Endothelial cell of umbilical vein (primary cell): ENCODE measurements at regions not wholly inside any gene's neighbourhood (a gene's known extent, or its start where the extent isn't known, plus 50 kb on each side); places are given as distances from the start of the nearest gene placed in this dataset.

ENCODE experiments used
- BruUV-seq: library from RNA; stranded (reverse); fragments of 400-500 nt; replicated peaks from 2 replicates; lab custom pipeline; 2021; lab: Mats Ljungman, UMichigan
- CTCF ChIA-PET: fragments of 300-600, 350-600 bp; sonication (Branson Sonifier 250); formaldehyde crosslinking; loops from one replicate; lab custom pipeline; 2021; ENCODE audit warnings: antibody characterized with exemption, inconsistent platforms; lab: Charles Lee
- POLR2A ChIA-PET: fragments of 300-600, 350-600 bp; sonication (Branson Sonifier 250); formaldehyde crosslinking; loops from one replicate; lab custom pipeline; 2021; ENCODE audit warnings: antibody characterized with exemption, inconsistent platforms; lab: Charles Lee
- DNase-seq: peaks from one replicate; pipeline ENCODE4 v3.0.0-alpha.2; 2011; ENCODE audit warnings: low read depth, low spot score
- FAIRE-seq: peaks from 2 replicates; lab custom pipeline; 2011; peaks lifted over from hg19 to GRCh38; lab: Jason Lieb, UNC
- H2AFZ ChIP-seq: 2 replicates; pipeline ENCODE4 v1.6.0; 2012; ENCODE audit warnings: low read depth, low read length, control low read depth, inconsistent platforms
- H3K27ac ChIP-seq: 2 replicates; pipeline ENCODE4 v1.5.1; 2011; ENCODE audit warnings: low read depth, mild to moderate bottlenecking, control low read depth, low read length, moderate library complexity; ENCODE audit not compliant: insufficient read depth
- H3K27me3 ChIP-seq, 2 experiments: 2 replicates each; pipeline versions ENCODE4 v1.6.0 to v1.6.1; 2011; ENCODE audit warnings: low read length in 2 of 2, mixed read lengths in 1 of 2; ENCODE audit not compliant: control insufficient read depth in 2 of 2, insufficient read depth in 2 of 2
- H3K36me3 ChIP-seq, 2 experiments: 2 replicates in 1 of 2; 3 replicates in 1 of 2; pipeline ENCODE4 v1.5.1; 2011; ENCODE audit warnings: low read length in 2 of 2, mild to moderate bottlenecking in 1 of 2, moderate library complexity in 1 of 2; ENCODE audit not compliant: control insufficient read depth in 2 of 2, insufficient read depth in 2 of 2; ENCODE audit errors: extremely low read depth in 1 of 2
- H3K4me1 ChIP-seq: 3 replicates; pipeline ENCODE4 v1.5.1; 2011; ENCODE audit warnings: mild to moderate bottlenecking, low read length; ENCODE audit not compliant: control insufficient read depth, insufficient read depth; ENCODE audit errors: extremely low read depth
- H3K4me2 ChIP-seq: 2 replicates; pipeline ENCODE4 v1.6.1; 2011; ENCODE audit warnings: low read length, control low read depth, mixed read lengths; ENCODE audit not compliant: insufficient read depth
- H3K4me3 ChIP-seq, 3 experiments: fragments of 200-600 bp in 1 of 3; sonication (generic), shearing (Covaris generic) in 1 of 3; replicated peaks in 1 of 3; 2 replicates each; pipeline ENCODE4 v1.5.1; 2011 to 2016; ENCODE audit warnings: control low read depth in 3 of 3, low read length in 3 of 3, mild to moderate bottlenecking in 2 of 3, inconsistent platforms in 1 of 3, low read depth in 1 of 3, moderate library complexity in 1 of 3; ENCODE audit not compliant: insufficient read depth in 1 of 3
- H3K79me2 ChIP-seq: 2 replicates; pipeline ENCODE4 v1.6.0; 2012; ENCODE audit warnings: low read length, inconsistent platforms; ENCODE audit not compliant: control insufficient read depth, insufficient read depth
- H3K9ac ChIP-seq: replicated peaks from 2 replicates; pipeline ENCODE3; 2011; ENCODE audit warnings: low read length, control low read depth; ENCODE audit not compliant: insufficient read depth; ENCODE audit errors: extremely low read depth
- H3K9me1 ChIP-seq: replicated peaks from 3 replicates; pipeline ENCODE4 v1.6.0; 2011; ENCODE audit warnings: mild to moderate bottlenecking, low read length; ENCODE audit not compliant: control insufficient read depth, insufficient read depth; ENCODE audit errors: extremely low read depth
- H3K9me3 ChIP-seq: replicated peaks from 2 replicates; pipeline ENCODE4 v1.5.1; 2012; ENCODE audit warnings: low read length, inconsistent platforms; ENCODE audit not compliant: control insufficient read depth, insufficient read depth
- H4K20me1 ChIP-seq: replicated peaks from 2 replicates; pipeline ENCODE3; 2011; ENCODE audit warnings: mild to moderate bottlenecking, low read length; ENCODE audit not compliant: control insufficient read depth, insufficient read depth; ENCODE audit errors: extremely low read depth
- CTCF ChIP-seq, 2 donors: IDR thresholded peaks; 1 replicate in 1 of 2; 2 replicates in 1 of 2; pipeline ENCODE4 v1.5.1; 2011; ENCODE audit warnings: low read length in 2 of 2, mild to moderate bottlenecking in 2 of 2, moderate library complexity in 2 of 2, control low read depth in 1 of 2, inconsistent platforms in 1 of 2, low read depth in 1 of 2; ENCODE audit not compliant: insufficient read depth in 1 of 2; ENCODE audit errors: extremely low read depth in 1 of 2
- EZH2 ChIP-seq: IDR thresholded peaks from 2 replicates; pipeline ENCODE4 v1.6.1; 2012; ENCODE audit warnings: borderline replicate concordance, low read depth, mild to moderate bottlenecking, moderate library complexity, low read length, inconsistent platforms; ENCODE audit not compliant: severe bottlenecking
- FOS ChIP-seq: IDR thresholded peaks from 2 replicates; pipeline ENCODE4 v1.6.1; 2011; ENCODE audit warnings: mild to moderate bottlenecking, low read length, moderate library complexity, borderline replicate concordance; ENCODE audit not compliant: insufficient read depth
- GATA2 ChIP-seq: IDR thresholded peaks from 2 replicates; pipeline ENCODE4 v1.7.0; 2011; ENCODE audit warnings: low read depth, mild to moderate bottlenecking, moderate library complexity, mixed read lengths, low read length; ENCODE audit not compliant: insufficient read length, insufficient read depth
- JUN ChIP-seq: IDR thresholded peaks from 2 replicates; pipeline ENCODE4 v1.6.1; 2011; ENCODE audit warnings: borderline replicate concordance, low read depth; ENCODE audit not compliant: insufficient read length, insufficient read depth
- MAX ChIP-seq: IDR thresholded peaks from 2 replicates; pipeline ENCODE4 v1.6.1; 2011; ENCODE audit not compliant: insufficient read depth, insufficient read length
- MYC ChIP-seq: IDR thresholded peaks from one replicate; pipeline ENCODE4 v1.6.1; 2011; ENCODE audit warnings: mild to moderate bottlenecking, low read depth, low read length
- POLR2A ChIP-seq: IDR thresholded peaks from 2 replicates; pipeline ENCODE4 v1.6.1; 2012; ENCODE audit warnings: low read depth, mild to moderate bottlenecking, control low read depth, low read length
- POLR2AphosphoS5 ChIP-seq: IDR thresholded peaks from 2 replicates; pipeline ENCODE4 v1.6.1; 2012; ENCODE audit warnings: low read depth, mild to moderate bottlenecking, control low read depth, low read length, moderate library complexity; ENCODE audit not compliant: insufficient read depth
- dilution Hi-C: fragments of 300-500 bp; cut with MboI; formaldehyde crosslinking; loops from one replicate; pipeline ENCODE4 v1.15.0; 2019; ENCODE audit warnings: low sequenced_read_pairs; ENCODE audit not compliant: extremely low pct_ligation_motif_present
- intact Hi-C: fragments of 100-400 bp; cut with micrococcal nuclease; formaldehyde crosslinking; loops from one replicate; pipeline ENCODE4 v1.10.0; 2022

- DNase-seq (no peak), FAIRE-seq (no peak)
- ChIA-PET POLR2A (no interaction called here), CTCF (no interaction called here)
- no peaks in the 10 kb centered on the region for H3K9me3 ChIP-seq
- no peak overlapping the region for H3K27ac ChIP-seq
- no peak overlapping the region for H3K9ac ChIP-seq
- no peaks in the 10 kb centered on the region for H4K20me1 ChIP-seq
- H3K9me1 ChIP-seq, result no peaks in the 10 kb centered on the region
- H3K4me2 ChIP-seq, result no peak overlapping the region
- TF ChIP-seq CTCF (IDR thresholded peaks at IDR 0.05; ENCODE audit: extremely low read depth in 1 of 2, insufficient read depth in 1 of 2, low read depth in 1 of 2, low read length in 2 of 2) (no peak), GATA2 (no peak), MYC (no peak), FOS (no peak), JUN (no peak), POLR2A (no peak), MAX (no peak), POLR2AphosphoS5 (no peak), EZH2 (no peak)
- H3K4me1 ChIP-seq, result no peaks in the 10 kb centered on the region
- no peaks in the 10 kb centered on the region for H3K79me2 ChIP-seq
- H3K36me3 ChIP-seq, result peaks cover 0 to 1% of the 10 kb centered on the region in 2 experiments
- no TSS peak for BruUV-seq
- H2AFZ ChIP-seq, result no peak overlapping the region
- H3K4me3 ChIP-seq, result no peak overlapping the region
- H3K27me3 ChIP-seq, result no peaks in the 10 kb centered on the region
- dilution Hi-C loops, result no loop called here
- intact Hi-C loops, result no loop called here
These were observed 214.0 kb downstream of the BRD1 start for GRCh38 chr22:49613511-49614270.
